ENCODE measurements at regions not wholly inside any gene's neighbourhood (a gene's known extent, or its start where the extent isn't known, plus 50 kb on each side); places are given as distances from the start of the nearest gene placed in this dataset.
"Not testable (repeated sequence)": the region's sequence is repeated elsewhere in the genome, so short reads cannot be mapped to it uniquely, and the experiment has no call there.

GRCh38 chr12:107377596-107378385 is 284.4 kb upstream of the CRY1 start:
- DNase-seq = no peak

- no peak for DNase-seq
These were observed 285.3 kb upstream of the CRY1 start for GRCh38 chr12:107378609-107379008.

GRCh38 chr12:107379142-107379851 is 285.9 kb upstream of the CRY1 start:
- not testable (repeated sequence) for DNase-seq

GRCh38 chr12:107379852-107380567 is 286.7 kb upstream of the CRY1 start:
- no peak for DNase-seq

- no peak for DNase-seq
These were observed 291.3 kb upstream of the CRY1 start for GRCh38 chr12:107384645-107385044.

- DNase-seq = no peak
These were observed 292.2 kb upstream of the CRY1 start for GRCh38 chr12:107385509-107385908.

GRCh38 chr12:107386569-107386968 is 293.2 kb upstream of the CRY1 start:
- no peak for DNase-seq

GRCh38 chr12:107388263-107388662 is 294.9 kb upstream of the CRY1 start:
- no peak for DNase-seq

- DNase-seq = no peak
These were observed 295.2 kb upstream of the PWP1 start for GRCh38 chr12:107390414-107390813.

- no peak for DNase-seq
These were observed 292.4 kb upstream of the PWP1 start for GRCh38 chr12:107393043-107393717.

- DNase-seq = no peak
These were observed 290.9 kb upstream of the PWP1 start for GRCh38 chr12:107394693-107395092.

- no peak for DNase-seq
These were observed 289.8 kb upstream of the PWP1 start for GRCh38 chr12:107395817-107396216.

- DNase-seq = no peak
These were observed 288.6 kb upstream of the PWP1 start for GRCh38 chr12:107396991-107397390.

GRCh38 chr12:107397890-107398500 is 287.6 kb upstream of the PWP1 start:
- DNase-seq = no peak

- no peak for DNase-seq
These were observed 286.6 kb upstream of the PWP1 start for GRCh38 chr12:107399046-107399445.

GRCh38 chr12:107400686-107401447 is 284.7 kb upstream of the PWP1 start:
- no peak for DNase-seq

- peak; percentile 68 for DNase-seq
These were observed 283.3 kb upstream of the PWP1 start for GRCh38 chr12:107402041-107403022.

GRCh38 chr12:107404981-107405380 is 280.6 kb upstream of the PWP1 start:
- DNase-seq = peak; percentile 34

- no peak for DNase-seq
These were observed 280.2 kb upstream of the PWP1 start for GRCh38 chr12:107405436-107405835.

- DNase-seq = no peak
These were observed 278.7 kb upstream of the PWP1 start for GRCh38 chr12:107406932-107407331.
